ENCODE measurements at regions not wholly inside any gene's neighbourhood (a gene's known extent, or its start where the extent isn't known, plus 50 kb on each side); places are given as distances from the start of the nearest gene placed in this dataset.
"Not testable (repeated sequence)": the region's sequence is repeated elsewhere in the genome, so short reads cannot be mapped to it uniquely, and the experiment has no call there.

DNA sequence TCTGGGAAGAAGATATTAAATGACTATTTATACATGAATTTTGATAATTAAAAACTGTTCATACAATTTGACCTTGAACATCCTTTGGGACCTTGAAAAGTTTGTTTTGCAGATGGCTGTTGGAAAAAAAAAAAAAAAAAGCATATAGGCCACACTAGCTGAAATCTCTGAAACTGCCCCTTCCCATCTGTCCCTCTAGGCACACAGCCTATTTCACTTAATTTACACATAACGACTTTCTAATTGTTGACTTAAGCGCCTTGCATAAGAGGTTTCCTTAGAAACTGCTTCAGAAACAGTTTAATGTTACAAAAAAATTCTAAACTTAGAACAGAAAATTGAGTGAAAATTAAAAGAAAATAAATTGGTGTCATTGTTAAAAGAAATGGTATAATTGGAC lies 131.0 kb downstream of the COX18 start:
- Histone ChIP-seq H3K4me2 (no peak overlapping the region), H3K4me1 (no peaks in the 10 kb centered on the region), H3K36me3 (no peaks in the 10 kb centered on the region), H3F3A (ENCODE audit: low read depth) (no peaks in the 10 kb centered on the region), H3K4me3 (no peak overlapping the region), H3K9me3 (ENCODE audit: low read depth) (no peaks in the 10 kb centered on the region), H3K9ac (no peak overlapping the region), H3K79me2 (ENCODE audit: low read depth) (no peaks in the 10 kb centered on the region), H3K27ac (no peak overlapping the region), H2AFZ (replicated peaks) (no peak overlapping the region), H4K20me1 (ENCODE audit: low read depth) (no peaks in the 10 kb centered on the region), H3K27me3 (no peaks in the 10 kb centered on the region)
- Mint-ChIP-seq H3K27ac (no peak overlapping the region), H3K9me3 (no peaks in the 10 kb centered on the region), H3K36me3 (no peaks in the 10 kb centered on the region), H3K4me1 (no peaks in the 10 kb centered on the region), H3K4me3 (no peak overlapping the region), H3K27me3 (ENCODE audit: insufficient read depth, low read depth) (no peaks in the 10 kb centered on the region)
- DNase-seq (ENCODE audit: low spot score): no peak
- TF ChIP-seq EZH2phosphoT487 (IDR thresholded peaks at IDR 0.05): no peak
- no peak for TF ChIP-seq EZH2 (IDR thresholded peaks at IDR 0.05)
- TF ChIP-seq CTCF (IDR thresholded peaks at IDR 0.05): no peak

- H3K9me3 Mint-ChIP-seq: peaks cover 4% of the 10 kb centered on the region
- no peak for TF ChIP-seq CTCF (IDR thresholded peaks at IDR 0.05)
- TF ChIP-seq EZH2phosphoT487 (IDR thresholded peaks at IDR 0.05): no peak
- TF ChIP-seq EZH2 (IDR thresholded peaks at IDR 0.05): no peak
- no peaks in the 10 kb centered on the region for H3F3A ChIP-seq (ENCODE audit: low read depth)
- no peak overlapping the region for H3K4me2 ChIP-seq
- no peaks in the 10 kb centered on the region for H4K20me1 ChIP-seq (ENCODE audit: low read depth)
- H3K4me1 ChIP-seq: no peaks in the 10 kb centered on the region
- no peaks in the 10 kb centered on the region for H3K79me2 ChIP-seq (ENCODE audit: low read depth)
- H3K27me3 Mint-ChIP-seq (ENCODE audit: insufficient read depth, low read depth): no peaks in the 10 kb centered on the region
- no peak overlapping the region for H3K27ac ChIP-seq
- H3K36me3 Mint-ChIP-seq: no peaks in the 10 kb centered on the region
- no peak overlapping the region for H3K4me3 ChIP-seq
- no peak overlapping the region for H3K4me3 Mint-ChIP-seq
- no peak overlapping the region for H2AFZ ChIP-seq (replicated peaks)
- no peaks in the 10 kb centered on the region for H3K4me1 Mint-ChIP-seq
- no peaks in the 10 kb centered on the region for H3K27me3 ChIP-seq
- DNase-seq (ENCODE audit: low spot score): no peak
- H3K27ac Mint-ChIP-seq: no peak overlapping the region
- no peak overlapping the region for H3K9ac ChIP-seq
- no peaks in the 10 kb centered on the region for H3K9me3 ChIP-seq (ENCODE audit: low read depth)
- H3K36me3 ChIP-seq: no peaks in the 10 kb centered on the region
These were observed 134.1 kb downstream of the COX18 start for GRCh38 chr4:72935462-72935861.

DNA sequence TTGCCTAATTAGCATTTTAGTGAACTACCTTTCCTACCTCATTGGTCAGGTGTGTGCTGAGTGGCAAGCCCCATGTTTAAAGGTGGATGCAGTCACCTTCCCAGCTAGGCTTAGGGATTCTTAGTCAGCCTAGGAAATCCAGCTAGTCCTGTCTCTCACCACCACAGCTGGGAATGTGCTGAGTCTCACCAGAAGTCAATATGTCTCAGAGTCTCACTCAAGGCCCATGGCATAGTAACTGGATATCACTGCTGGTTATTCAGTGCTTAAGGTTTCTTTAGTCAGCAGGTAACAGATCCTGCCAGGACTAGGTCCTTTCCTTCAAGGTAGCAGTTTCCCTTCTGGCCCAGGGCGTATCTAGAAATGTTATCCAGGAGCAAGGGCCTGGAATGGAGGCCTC lies 136.5 kb downstream of the COX18 start:
- no peaks in the 10 kb centered on the region for H3K79me2 ChIP-seq (ENCODE audit: low read depth)
- DNase-seq (ENCODE audit: low spot score): no peak
- H3K9ac ChIP-seq: no peak overlapping the region
- no peaks in the 10 kb centered on the region for H3K9me3 ChIP-seq (ENCODE audit: low read depth)
- H3K4me3 ChIP-seq: no peak overlapping the region
- no peak overlapping the region for H2AFZ ChIP-seq (replicated peaks)
- no peaks in the 10 kb centered on the region for H3F3A ChIP-seq (ENCODE audit: low read depth)
- no peaks in the 10 kb centered on the region for H4K20me1 ChIP-seq (ENCODE audit: low read depth)
- no peak overlapping the region for H3K4me2 ChIP-seq
- Mint-ChIP-seq H3K9me3 (peaks cover 4% of the 10 kb centered on the region), H3K27me3 (ENCODE audit: insufficient read depth, low read depth) (no peaks in the 10 kb centered on the region), H3K4me3 (no peak overlapping the region), H3K36me3 (no peaks in the 10 kb centered on the region), H3K4me1 (no peaks in the 10 kb centered on the region), H3K27ac (no peak overlapping the region)
- no peaks in the 10 kb centered on the region for H3K27me3 ChIP-seq
- H3K27ac ChIP-seq: no peak overlapping the region
- no peaks in the 10 kb centered on the region for H3K36me3 ChIP-seq
- no peaks in the 10 kb centered on the region for H3K4me1 ChIP-seq
- no peak for TF ChIP-seq EZH2phosphoT487 (IDR thresholded peaks at IDR 0.05)
- TF ChIP-seq CTCF (IDR thresholded peaks at IDR 0.05): no peak
- TF ChIP-seq EZH2 (IDR thresholded peaks at IDR 0.05): no peak

GRCh38 chr4:72931346-72931745 lies 138.2 kb downstream of the COX18 start:
- Histone ChIP-seq H3K36me3 (no peaks in the 10 kb centered on the region), H3K79me2 (ENCODE audit: low read depth) (no peaks in the 10 kb centered on the region), H3K4me1 (no peaks in the 10 kb centered on the region), H2AFZ (replicated peaks) (no peak overlapping the region), H4K20me1 (ENCODE audit: low read depth) (no peaks in the 10 kb centered on the region), H3K4me3 (no peak overlapping the region), H3K27me3 (no peaks in the 10 kb centered on the region), H3K9me3 (ENCODE audit: low read depth) (no peaks in the 10 kb centered on the region), H3K4me2 (no peak overlapping the region), H3K9ac (no peak overlapping the region), H3F3A (ENCODE audit: low read depth) (no peaks in the 10 kb centered on the region), H3K27ac (no peak overlapping the region)
- H3K9me3 Mint-ChIP-seq: peaks cover 4% of the 10 kb centered on the region
- no peak overlapping the region for H3K4me3 Mint-ChIP-seq
- H3K27me3 Mint-ChIP-seq (ENCODE audit: insufficient read depth, low read depth): no peaks in the 10 kb centered on the region
- H3K27ac Mint-ChIP-seq: no peak overlapping the region
- TF ChIP-seq EZH2phosphoT487 (IDR thresholded peaks at IDR 0.05) (no peak), EZH2 (IDR thresholded peaks at IDR 0.05) (no peak), CTCF (IDR thresholded peaks at IDR 0.05) (no peak)
- DNase-seq (ENCODE audit: low spot score): no peak
- no peaks in the 10 kb centered on the region for H3K36me3 Mint-ChIP-seq
- no peaks in the 10 kb centered on the region for H3K4me1 Mint-ChIP-seq

- not testable (repeated sequence) for H3K4me1 ChIP-seq
These were observed 139.8 kb downstream of the COX18 start for GRCh38 chr4:72929596-72930274.

More at GRCh38 chr4:72929596-72930274, 139.8 kb downstream of the COX18 start:
- not testable (repeated sequence) for H4K20me1 ChIP-seq (ENCODE audit: low read depth); H3K27me3 Mint-ChIP-seq (ENCODE audit: insufficient read depth, low read depth); H3K27ac ChIP-seq; H3F3A ChIP-seq (ENCODE audit: low read depth); H3K27me3 ChIP-seq; H3K4me1 Mint-ChIP-seq; DNase-seq (ENCODE audit: low spot score); H3K36me3 ChIP-seq; H2AFZ ChIP-seq (replicated peaks); H3K27ac Mint-ChIP-seq; H3K36me3 Mint-ChIP-seq; H3K9me3 ChIP-seq (ENCODE audit: low read depth); H3K4me2 ChIP-seq; H3K4me3 ChIP-seq; H3K79me2 ChIP-seq (ENCODE audit: low read depth); H3K9ac ChIP-seq; H3K4me3 Mint-ChIP-seq
- H3K9me3 Mint-ChIP-seq: peaks cover 12% of the 10 kb centered on the region
